ENCODE measurements at regions not wholly inside any gene's neighbourhood (a gene's known extent, or its start where the extent isn't known, plus 50 kb on each side); places are given as distances from the start of the nearest gene placed in this dataset.
"Not testable (repeated sequence)": the region's sequence is repeated elsewhere in the genome, so short reads cannot be mapped to it uniquely, and the experiment has no call there.

- no peak for DNase-seq
Measured at GRCh38 chr4:85018983-85019382, 52.5 kb upstream of the WDFY3 start.

DNA sequence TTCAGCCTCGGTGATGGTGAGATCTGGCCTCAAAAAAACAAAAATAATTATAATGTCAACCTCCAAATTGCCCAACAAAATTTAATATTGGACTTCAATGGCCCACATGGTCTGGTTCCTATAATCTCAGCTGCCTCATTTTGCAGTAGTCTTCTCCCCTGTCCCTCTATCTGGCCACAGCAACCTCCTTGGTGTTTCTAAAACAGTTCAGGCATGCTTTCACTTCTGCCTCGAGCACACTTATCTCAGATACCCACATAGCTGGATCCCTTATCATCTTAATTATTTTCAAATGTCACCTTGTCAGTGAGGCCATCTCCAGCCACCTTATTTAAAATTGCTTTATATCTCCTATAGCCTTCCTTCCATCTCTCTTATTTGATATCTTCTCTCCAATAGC, 52.9 kb upstream of the WDFY3 start:
- DNase-seq, result no peak

- no peak for DNase-seq
Measured at GRCh38 chr4:85024671-85025070, 58.2 kb upstream of the WDFY3 start.

DNA sequence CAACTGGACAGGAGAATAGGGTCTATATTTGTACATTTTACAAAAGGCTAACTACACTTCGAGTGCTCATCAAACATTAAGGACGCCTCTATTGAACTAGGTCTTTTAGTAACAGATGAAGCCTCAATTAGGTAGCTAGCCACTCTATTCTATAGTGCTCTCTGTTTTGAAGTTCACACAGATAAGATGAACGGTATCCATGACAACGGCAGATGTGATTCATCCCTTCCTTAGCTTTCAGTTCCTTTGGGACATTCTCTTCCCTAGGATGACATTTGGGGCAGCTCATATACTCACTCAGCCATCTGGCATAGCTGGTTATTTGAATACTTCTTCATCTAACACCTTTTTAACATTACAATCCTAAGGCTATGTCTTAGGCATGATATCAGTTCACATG, 62.4 kb upstream of the WDFY3 start:
- DNase-seq, result no peak

GRCh38 chr4:85029453-85029852, 63.0 kb upstream of the WDFY3 start:
- DNase-seq, result no peak

- DNase-seq, result no peak
Measured at GRCh38 chr4:85030156-85030555, 63.7 kb upstream of the WDFY3 start.

DNA sequence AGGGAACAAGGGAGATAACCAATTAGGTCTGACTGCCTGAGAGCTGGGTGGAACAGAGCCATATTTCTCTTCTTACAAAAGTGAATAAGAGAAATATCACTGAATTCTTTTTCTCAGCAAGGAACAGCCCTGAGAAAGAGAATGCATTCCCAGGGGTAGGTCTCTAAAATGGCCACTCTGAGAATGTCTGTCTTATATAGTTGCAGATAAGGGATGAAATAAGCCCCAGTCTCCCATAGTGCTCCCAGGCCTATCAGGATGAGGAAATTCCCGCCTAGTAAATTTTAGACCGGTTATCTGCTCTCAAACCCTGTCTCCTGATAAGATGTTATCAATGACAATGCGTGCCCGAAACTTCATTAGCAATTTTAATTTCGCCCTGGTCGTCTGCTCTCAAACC, 67.3 kb upstream of the WDFY3 start:
- DNase-seq, result not testable (repeated sequence)

- DNase-seq, result no peak
Measured at GRCh38 chr4:85039526-85039925, 73.0 kb upstream of the WDFY3 start.

DNA sequence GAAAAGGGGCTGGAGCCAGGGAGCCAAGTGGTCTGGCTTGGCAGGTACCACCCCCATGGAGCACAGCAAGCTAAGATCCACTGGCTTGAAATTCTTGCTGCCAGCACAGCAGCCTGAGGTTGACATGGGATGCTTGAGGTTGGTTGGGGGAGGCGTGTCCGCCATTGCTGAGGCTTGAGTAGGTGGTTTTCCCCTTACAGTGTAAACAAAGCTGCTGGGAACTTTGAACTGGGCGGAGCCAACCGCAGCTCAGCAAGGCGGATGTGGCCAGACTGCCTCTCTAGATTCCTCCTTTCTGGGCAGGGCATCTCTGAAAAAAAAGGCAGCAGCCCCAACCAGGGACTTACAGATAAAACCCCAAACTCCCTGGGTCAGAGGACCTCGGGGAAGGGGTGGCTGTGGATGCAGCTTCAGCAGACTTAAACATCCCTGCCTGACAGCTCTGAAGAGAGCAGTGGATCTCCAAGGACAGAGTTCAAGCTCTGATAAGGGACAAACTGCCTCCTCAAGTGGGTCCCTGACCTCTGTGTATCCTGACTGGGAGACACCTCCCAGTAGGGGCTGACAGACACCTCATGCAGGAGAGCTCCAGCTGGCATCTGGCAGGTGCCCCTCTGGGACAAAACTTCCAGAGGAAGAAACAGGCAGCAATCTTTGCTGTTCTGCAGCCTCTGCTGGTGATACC, 77.5 kb upstream of the WDFY3 start:
- not testable (repeated sequence) for DNase-seq

DNA sequence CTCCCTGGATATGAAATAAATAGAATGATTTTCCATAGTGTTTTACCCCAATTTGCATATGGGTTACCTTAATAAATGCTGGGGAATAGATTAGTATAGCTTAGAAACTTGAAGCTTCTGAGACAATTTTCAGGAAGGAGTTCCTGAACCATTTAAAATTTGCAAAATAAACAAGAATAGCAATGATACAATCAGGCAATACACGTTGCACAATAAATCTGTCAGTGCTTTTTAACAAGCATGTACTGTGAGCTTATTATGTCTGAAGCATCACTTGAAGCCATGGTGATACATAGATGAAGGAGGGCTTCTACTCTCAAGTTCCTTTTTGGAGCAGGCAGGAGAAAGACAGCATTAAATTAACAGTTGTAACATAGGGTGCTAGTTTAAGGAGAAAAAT, 84.2 kb upstream of the WDFY3 start:
- DNase-seq, result no peak

DNA sequence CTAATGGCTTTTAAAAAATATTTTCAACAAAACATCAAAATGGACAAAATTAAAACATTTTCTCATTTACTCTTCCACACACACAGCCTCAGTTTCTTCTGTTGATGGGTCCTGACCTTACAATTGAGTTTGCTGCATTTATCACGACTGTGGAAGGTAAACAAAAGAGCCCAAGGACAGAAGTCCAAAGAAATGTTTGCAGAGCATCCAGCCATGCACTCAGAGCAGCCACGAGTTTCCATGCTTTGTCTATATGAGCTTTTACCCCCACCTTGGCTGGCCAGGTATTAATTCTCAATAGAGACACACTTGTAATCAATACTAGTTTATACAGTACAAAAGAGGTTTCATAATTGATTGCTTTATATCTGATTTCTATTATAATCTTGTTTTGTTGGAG, 85.0 kb upstream of the WDFY3 start:
- DNase-seq, result no peak

DNA sequence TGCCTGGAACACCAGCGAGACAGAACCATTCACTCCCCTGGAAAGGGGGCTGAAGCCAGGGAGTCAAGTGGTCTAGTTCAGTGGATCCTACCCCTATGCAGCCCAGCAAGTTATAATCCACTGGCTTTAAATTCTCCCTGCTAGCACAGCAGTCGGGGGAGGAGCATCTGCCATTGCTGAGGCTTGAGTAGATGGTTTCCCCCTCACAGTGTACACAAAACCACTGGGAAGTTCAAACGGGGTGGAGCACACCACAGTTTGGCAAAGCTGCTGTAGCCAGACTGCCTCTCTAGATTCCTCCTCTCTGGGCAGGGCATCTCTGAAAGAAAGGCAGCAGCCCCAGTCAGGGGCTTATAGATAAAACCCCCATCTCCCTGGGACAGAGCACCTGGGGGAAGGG, 88.4 kb upstream of the WDFY3 start:
- not testable (repeated sequence) for DNase-seq

GRCh38 chr4:85058551-85058950, 92.1 kb upstream of the WDFY3 start:
- no peak for DNase-seq

- DNase-seq, result no peak
Measured at GRCh38 chr4:85061974-85062373, 95.5 kb upstream of the WDFY3 start.

- DNase-seq, result no peak
Measured at GRCh38 chr4:85062466-85062865, 96.0 kb upstream of the WDFY3 start.

DNA sequence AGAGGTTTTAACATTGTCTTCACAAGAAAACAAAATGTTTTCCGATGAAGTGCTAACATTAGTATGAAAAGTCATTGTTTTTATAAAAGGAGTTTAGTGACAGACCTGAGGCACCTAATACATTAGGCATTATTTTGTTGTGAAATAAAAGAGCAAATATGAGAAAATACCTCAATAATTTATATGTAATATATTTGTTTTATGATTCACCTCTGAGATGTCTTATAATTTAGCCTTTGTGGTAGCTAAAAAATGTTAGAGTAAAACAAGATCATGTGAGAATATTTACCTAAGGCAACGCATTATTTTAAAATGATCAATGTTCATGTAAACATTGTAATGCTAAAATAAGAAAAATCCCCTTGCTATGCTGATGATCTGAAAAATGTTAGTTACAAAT, 100.9 kb upstream of the WDFY3 start:
- no peak for DNase-seq

DNA sequence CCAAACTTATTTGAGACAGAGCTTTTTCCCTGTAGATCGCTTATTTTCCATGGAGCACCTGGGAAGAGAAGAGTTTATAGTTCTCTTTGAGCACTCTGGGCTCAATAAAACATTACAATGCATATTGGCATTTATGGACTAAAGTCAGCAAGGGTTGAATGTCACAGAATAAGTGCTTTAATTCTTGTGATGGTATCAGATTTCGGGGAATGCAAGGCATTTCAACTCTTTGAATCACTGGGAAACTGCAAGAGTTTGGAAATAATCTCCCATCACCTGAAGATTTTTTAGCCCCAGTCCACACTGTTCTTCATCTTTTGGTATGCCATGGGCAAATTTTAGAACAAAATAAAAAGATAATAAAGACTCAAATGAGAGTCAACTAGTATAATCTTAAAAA, 111.5 kb upstream of the WDFY3 start:
- no peak for DNase-seq

DNA sequence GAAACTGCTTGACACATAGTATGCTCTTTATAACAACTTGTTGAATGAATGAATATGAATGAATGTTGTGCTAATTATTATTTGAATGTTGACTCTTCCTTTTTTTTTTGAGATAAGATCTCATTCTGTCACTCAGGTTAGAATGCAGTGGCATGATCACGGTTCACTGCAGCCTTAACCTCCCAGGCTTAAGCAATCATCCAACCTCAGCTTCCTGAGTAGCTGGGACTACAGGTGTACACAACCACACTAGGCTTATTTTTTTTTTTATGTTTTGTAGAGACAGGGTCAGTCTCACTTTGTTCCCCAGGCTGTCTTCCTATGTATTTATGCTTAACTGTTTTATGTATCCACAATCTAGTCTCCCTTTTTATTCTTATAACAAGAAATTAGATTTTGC, 114.7 kb upstream of the WDFY3 start:
- no peak for DNase-seq

DNA sequence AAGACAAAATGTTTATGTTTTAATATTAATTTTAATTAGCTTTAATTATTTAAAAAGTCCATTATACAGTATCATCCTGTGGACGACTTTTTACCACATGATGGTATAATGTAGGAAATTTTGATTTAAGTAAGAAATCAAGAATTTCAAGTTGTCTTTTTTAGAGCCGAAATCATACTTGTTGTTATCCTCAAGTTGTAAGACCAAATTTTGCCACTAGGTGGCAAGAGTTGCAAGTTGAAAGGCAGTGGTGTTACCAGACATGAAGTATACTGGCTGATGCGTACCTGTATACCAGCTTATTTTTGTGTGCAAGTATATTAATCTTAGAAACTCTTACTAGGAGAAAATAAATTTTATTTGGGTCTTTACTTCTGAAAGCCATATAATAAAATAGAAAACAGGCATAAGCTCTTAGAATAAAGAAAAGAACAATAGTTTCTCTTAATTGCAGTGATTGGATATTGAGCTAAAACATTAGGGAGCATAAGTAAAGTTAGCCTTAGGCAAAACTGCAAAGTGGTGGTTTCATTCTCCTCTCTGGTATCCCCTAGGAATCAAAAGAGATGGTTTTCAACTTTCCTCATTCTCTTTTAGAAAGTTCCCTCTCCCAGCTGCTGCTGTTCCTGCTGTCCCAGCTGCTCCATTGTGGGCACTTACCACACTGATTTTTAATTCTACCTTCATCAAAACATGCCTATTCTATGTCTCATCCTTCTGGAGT, 118.0 kb upstream of the WDFY3 start:
- DNase-seq, result peak; percentile 75

DNA sequence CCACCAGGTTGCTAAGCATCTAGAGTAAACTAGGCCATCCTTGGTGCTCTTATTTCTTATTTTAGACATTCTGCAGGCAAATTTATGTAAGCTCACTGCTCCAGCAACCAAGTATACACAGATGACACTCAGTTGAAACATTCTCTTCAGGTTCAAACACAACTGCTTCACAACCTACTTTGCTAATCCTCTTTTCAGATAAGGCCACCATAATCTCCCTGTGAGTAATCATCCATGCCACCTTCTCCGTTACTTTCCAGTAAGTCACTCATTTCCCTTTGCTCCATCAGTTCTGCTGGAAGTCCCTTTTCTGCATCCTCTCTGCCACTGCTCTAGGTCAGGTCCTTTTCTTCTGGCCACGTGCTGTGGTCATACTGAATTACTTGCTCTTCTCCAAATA, 120.2 kb upstream of the WDFY3 start:
- DNase-seq, result no peak

- no peak for DNase-seq
Measured at GRCh38 chr4:85092536-85092935, 126.0 kb upstream of the WDFY3 start.

GRCh38 chr4:85092943-85093342, 126.5 kb upstream of the WDFY3 start:
- DNase-seq, result no peak

GRCh38 chr4:85094735-85095134, 128.2 kb upstream of the WDFY3 start:
- no peak for DNase-seq

DNA sequence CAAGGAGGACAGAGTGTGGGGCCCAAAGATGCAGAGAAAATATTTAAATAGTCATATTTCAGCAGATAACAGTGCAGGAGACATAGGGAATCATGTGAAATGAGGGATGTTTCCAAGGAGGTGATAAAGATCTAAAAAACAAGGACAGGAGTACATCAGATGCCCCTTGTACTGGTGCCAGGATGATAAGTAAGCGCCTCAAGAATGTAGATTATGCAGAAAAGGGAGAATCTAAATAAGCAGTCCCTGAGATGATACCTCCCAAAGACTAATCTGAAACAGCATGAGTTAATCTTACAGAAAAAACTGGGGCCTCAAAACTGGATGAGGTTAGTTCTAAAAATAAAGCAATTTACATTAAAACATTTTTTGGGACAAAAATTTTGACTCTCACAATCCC, 136.1 kb upstream of the WDFY3 start:
- no peak for DNase-seq

Data from left kidney (tissue), 1 donor.